GM12864 (cell line): ENCODE measurements at regions not wholly inside any gene's neighbourhood (a gene's known extent, or its start where the extent isn't known, plus 50 kb on each side); places are given as distances from the start of the nearest gene placed in this dataset.
"Not testable (repeated sequence)": the region's sequence is repeated elsewhere in the genome, so short reads cannot be mapped to it uniquely, and the experiment has no call there.

Experiments
- DNase-seq: peaks from one replicate; pipeline ENCODE4 v3.0.0-alpha.2; 2011; ENCODE audit warnings: low read depth
- H3K4me3 ChIP-seq: 2 replicates; pipeline ENCODE4 v1.5.1; 2011; ENCODE audit warnings: mild to moderate bottlenecking, low read depth, low read length, control low read depth
- CTCF ChIP-seq: IDR thresholded peaks from 2 replicates; pipeline ENCODE4 v1.5.1; 2011; ENCODE audit warnings: low read depth, mild to moderate bottlenecking, moderate library complexity, low read length, control low read depth, inconsistent platforms; ENCODE audit errors: missing control alignments

GRCh38 chr15:31437686-31438085 is 111.1 kb downstream of the KLF13 start:
- no peak overlapping the region for H3K4me3 ChIP-seq
- DNase-seq: no peak
- TF ChIP-seq CTCF: no peak

GRCh38 chr15:31438601-31439265 is 112.1 kb downstream of the KLF13 start:
- no peak overlapping the region for H3K4me3 ChIP-seq
- no peak for DNase-seq
- no peak for TF ChIP-seq CTCF

- TF ChIP-seq CTCF: peak; percentile 63
- H3K4me3 ChIP-seq: no peak overlapping the region
- DNase-seq: no peak
These were observed 112.7 kb downstream of the KLF13 start for GRCh38 chr15:31439328-31439727.

- not testable (repeated sequence) for DNase-seq, H3K4me3 ChIP-seq
These were observed 113.6 kb downstream of the KLF13 start for GRCh38 chr15:31440216-31440615.

- no peak for TF ChIP-seq CTCF
- no peak overlapping the region for H3K4me3 ChIP-seq
- DNase-seq: no peak
These were observed 114.2 kb downstream of the KLF13 start for GRCh38 chr15:31440754-31441311.

GRCh38 chr15:31442226-31442625 is 115.6 kb downstream of the KLF13 start:
- no peak overlapping the region for H3K4me3 ChIP-seq
- DNase-seq: no peak
- TF ChIP-seq CTCF: no peak

GRCh38 chr15:31442699-31443111 is 116.1 kb downstream of the KLF13 start:
- no peak overlapping the region for H3K4me3 ChIP-seq
- DNase-seq: no peak
- TF ChIP-seq CTCF: peak; percentile 22
